Epithelial cell of proximal tubule (primary cell): ENCODE measurements at regions not wholly inside any gene's neighbourhood (a gene's known extent, or its start where the extent isn't known, plus 50 kb on each side); places are given as distances from the start of the nearest gene placed in this dataset.
"Not testable (repeated sequence)": the region's sequence is repeated elsewhere in the genome, so short reads cannot be mapped to it uniquely, and the experiment has no call there.

ENCODE experiments used
- DNase-seq: peaks from one replicate; pipeline ENCODE4 v3.0.0-alpha.2; 2011; ENCODE audit warnings: low read depth
- H3K4me3 ChIP-seq: 2 replicates; pipeline ENCODE4 v1.5.1; 2011; ENCODE audit warnings: low read depth, mild to moderate bottlenecking, low read length
- TF ChIP-seq, protein P1 (sequence below): conservative IDR thresholded peaks from 2 replicates; pipeline ENCODE4 v1.5.1; 2012; ENCODE audit warnings: low read depth, mild to moderate bottlenecking, low read length

- not testable (repeated sequence) for DNase-seq, H3K4me3 ChIP-seq
Observed at GRCh38 chr21:32823296-32823695, 51.7 kb upstream of the PAXBP1 start.

DNA sequence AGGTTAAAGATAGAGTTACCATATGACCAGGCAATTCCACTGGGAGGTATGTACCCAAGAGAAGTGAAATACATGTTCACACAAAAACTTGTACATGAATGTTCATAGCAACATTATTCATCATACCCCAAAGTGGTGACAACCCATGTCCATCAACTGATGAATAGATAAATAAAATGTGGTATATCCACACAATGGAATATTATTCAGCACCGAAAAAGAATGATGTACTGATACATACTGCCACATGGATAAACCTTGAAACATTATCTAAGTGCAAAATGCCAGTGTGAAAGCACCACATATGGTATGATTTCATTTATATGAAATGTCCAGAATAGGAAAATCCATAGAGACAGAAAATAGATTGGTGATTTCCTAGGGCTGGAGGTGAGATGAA lies 53.4 kb upstream of the PAXBP1 start:
- TF ChIP-seq, protein P1, sequence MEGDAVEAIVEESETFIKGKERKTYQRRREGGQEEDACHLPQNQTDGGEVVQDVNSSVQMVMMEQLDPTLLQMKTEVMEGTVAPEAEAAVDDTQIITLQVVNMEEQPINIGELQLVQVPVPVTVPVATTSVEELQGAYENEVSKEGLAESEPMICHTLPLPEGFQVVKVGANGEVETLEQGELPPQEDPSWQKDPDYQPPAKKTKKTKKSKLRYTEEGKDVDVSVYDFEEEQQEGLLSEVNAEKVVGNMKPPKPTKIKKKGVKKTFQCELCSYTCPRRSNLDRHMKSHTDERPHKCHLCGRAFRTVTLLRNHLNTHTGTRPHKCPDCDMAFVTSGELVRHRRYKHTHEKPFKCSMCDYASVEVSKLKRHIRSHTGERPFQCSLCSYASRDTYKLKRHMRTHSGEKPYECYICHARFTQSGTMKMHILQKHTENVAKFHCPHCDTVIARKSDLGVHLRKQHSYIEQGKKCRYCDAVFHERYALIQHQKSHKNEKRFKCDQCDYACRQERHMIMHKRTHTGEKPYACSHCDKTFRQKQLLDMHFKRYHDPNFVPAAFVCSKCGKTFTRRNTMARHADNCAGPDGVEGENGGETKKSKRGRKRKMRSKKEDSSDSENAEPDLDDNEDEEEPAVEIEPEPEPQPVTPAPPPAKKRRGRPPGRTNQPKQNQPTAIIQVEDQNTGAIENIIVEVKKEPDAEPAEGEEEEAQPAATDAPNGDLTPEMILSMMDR: no peak
- H3K4me3 ChIP-seq: no peak overlapping the region
- no peak for DNase-seq

DNA sequence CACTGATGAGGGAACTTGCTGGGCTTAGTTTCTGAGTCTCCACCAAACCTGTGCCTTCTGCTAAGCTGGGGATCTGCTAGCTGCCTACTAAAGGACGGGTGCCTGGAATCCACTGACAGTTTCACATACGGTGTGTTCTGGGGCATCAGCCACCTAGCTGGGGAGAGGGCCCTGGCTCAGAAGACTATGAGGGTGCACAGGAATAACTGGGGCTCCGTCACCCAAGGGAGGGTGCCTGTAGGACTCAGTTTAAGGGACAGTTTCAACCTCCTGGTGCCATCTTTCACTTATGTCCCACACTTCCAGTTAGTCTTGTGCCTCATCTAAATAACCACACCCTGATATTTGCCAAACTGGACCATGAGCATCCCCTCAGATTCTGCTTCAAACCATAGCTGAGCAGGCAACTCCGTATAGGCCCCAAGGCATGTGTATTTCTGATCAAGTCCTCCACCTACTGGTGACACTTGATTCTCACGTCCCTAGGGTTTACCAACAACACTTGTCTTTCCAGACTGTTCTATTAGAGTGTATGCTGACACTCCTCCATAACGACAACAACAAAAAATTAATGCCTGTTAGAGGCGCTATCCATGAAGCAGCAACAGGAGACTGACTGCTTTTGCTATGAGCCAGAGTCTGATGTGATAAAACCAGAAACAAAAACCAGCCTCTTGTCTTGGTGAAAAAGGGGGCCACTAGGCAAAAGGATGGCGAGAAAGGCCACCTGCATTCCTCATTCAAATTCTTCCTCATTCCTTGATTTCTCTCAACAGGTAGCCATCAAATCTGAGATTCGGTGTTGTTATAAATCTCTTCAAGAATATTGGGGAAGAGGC lies 55.0 kb upstream of the PAXBP1 start:
- TF ChIP-seq, protein P1: peak; percentile 78
- H3K4me3 ChIP-seq: no peak overlapping the region
- no peak for DNase-seq

DNA sequence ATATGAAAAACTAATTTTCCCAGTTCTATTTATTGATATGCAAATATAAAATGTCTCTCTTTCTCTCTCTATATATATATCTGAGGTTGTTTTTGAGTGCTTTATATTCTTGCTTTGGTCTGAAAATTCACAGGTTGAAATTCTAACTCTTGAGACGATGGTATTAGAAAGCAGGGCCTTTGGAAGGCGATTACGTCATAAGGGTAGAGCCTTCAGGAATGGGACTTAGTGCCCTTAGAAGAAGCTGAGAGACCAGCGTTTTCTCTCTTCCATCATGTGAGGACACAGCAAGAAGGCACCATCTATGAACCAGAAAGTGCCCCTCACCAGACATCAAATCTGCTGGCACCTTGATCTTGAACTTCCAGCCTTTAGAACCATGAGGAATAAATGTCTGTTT lies 57.4 kb upstream of the PAXBP1 start:
- no peak overlapping the region for H3K4me3 ChIP-seq
- no peak for DNase-seq
- TF ChIP-seq, protein P1: no peak

GRCh38 chr21:32829504-32829903 lies 57.9 kb upstream of the PAXBP1 start:
- DNase-seq: no peak
- TF ChIP-seq, protein P1: no peak
- no peak overlapping the region for H3K4me3 ChIP-seq

GRCh38 chr21:32831779-32832178 lies 60.2 kb upstream of the PAXBP1 start:
- not testable (repeated sequence) for H3K4me3 ChIP-seq, DNase-seq

DNA sequence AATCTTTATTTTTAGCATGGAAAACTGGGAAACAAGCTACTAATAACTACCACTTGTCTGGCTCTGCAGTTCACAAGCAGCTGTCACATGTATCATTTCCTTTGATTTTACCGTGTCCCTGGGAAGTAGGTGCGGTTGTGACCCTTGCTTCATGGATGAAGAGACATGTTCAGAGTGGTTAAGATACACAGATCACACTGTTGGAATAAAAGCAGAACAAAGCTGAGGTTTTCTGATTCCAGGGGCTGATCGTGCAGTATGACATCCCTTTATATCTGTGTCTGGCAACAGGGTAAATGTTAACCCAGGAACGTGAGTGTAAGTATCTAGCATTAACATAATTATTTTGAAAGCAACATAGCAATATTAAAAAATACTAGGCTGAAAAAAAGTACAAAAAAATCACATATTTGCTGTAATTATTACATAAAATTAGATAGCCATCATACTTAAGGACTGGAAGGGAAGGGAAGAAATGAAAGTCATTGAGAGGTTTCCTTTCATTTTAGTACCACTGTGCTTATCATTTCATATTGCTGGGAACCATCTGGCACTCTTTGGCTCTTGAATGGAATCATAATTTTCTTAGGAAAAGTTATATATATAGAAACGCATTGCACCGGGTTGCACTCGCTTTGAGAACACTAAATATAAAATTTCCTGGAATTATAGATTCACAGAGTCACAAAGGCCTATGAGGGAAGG lies 62.8 kb upstream of the PAXBP1 start:
- TF ChIP-seq, protein P1: no peak
- H3K4me3 ChIP-seq: no peak overlapping the region
- DNase-seq: no peak

DNA sequence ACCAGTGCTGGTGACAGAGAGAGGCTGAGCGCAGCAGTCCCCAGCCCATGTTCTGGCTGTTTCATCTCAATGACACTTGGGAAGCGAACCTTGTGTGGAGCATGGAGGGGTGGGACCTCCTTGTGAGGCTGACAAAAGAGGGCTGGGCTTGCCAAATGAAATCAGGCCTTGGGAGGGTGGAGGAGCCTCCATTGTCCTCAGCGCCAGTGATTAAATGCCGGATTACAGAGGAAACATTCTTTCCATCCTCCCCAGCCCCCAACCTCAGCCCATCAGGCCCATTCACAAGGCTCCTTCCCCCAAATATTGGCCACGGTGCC lies 63.3 kb upstream of the PAXBP1 start:
- TF ChIP-seq, protein P1: no peak
- no peak for DNase-seq
- H3K4me3 ChIP-seq: no peak overlapping the region
